ENCODE measurements at regions not wholly inside any gene's neighbourhood (a gene's known extent, or its start where the extent isn't known, plus 50 kb on each side); places are given as distances from the start of the nearest gene placed in this dataset.
"Not testable (repeated sequence)": the region's sequence is repeated elsewhere in the genome, so short reads cannot be mapped to it uniquely, and the experiment has no call there.

GRCh38 chr14:42994051-42994736, 1387.5 kb downstream of the LRFN5 start:
- H4K20me1 ChIP-seq (ENCODE audit: control insufficient read depth, extremely low read depth, insufficient read depth, low read length): no peaks in the 10 kb centered on the region
- no peak overlapping the region for H3K4me2 ChIP-seq (ENCODE audit: extremely low read depth, insufficient read depth, low read length)
- no peak overlapping the region for H3K9ac ChIP-seq (ENCODE audit: insufficient read depth, low read length)
- no peaks in the 10 kb centered on the region for H3K27me3 ChIP-seq (ENCODE audit: control insufficient read depth, insufficient read depth, low read length)
- TF ChIP-seq CTCF (conservative IDR thresholded peaks at IDR 0.05 in 1 of 2, IDR thresholded peaks at IDR 0.05 in 1 of 2; ENCODE audit: low read depth in 1 of 2, low read length in 2 of 2): no peak
- TF ChIP-seq EZH2 (IDR thresholded peaks at IDR 0.05; ENCODE audit: low read length, missing control alignments): no peak
- H3K9me3 ChIP-seq (ENCODE audit: control insufficient read depth, insufficient read depth, low read depth, low read length): no peaks in the 10 kb centered on the region
- H3K4me1 ChIP-seq (ENCODE audit: control insufficient read depth, extremely low read depth, insufficient read depth, low read length): no peaks in the 10 kb centered on the region
- H2AFZ ChIP-seq (ENCODE audit: low read length): no peak overlapping the region
- H3K4me3 ChIP-seq (replicated peaks in 1 of 4; ENCODE audit: control extremely low read depth in 1 of 4, insufficient read depth in 1 of 4, low read depth in 3 of 4, low read length in 4 of 4): no peak overlapping the region
- no peaks in the 10 kb centered on the region for H3K79me2 ChIP-seq (ENCODE audit: control insufficient read depth, insufficient read depth, low read length)
- no peaks in the 10 kb centered on the region for H3K36me3 ChIP-seq (ENCODE audit: control insufficient read depth, insufficient read depth, low read length)
- H3K27ac ChIP-seq (ENCODE audit: insufficient read depth, low read length): no peak overlapping the region
- DNase-seq (ENCODE audit: low read depth in 2 of 2): peak; percentile 83 to 85

GRCh38 chr14:42992930-42993329, 1386.3 kb downstream of the LRFN5 start:
- Histone ChIP-seq H3K4me3 (replicated peaks in 1 of 4; ENCODE audit: control extremely low read depth in 1 of 4, insufficient read depth in 1 of 4, low read depth in 3 of 4, low read length in 4 of 4) (no peak overlapping the region), H3K4me2 (ENCODE audit: extremely low read depth, insufficient read depth, low read length) (no peak overlapping the region), H4K20me1 (ENCODE audit: control insufficient read depth, extremely low read depth, insufficient read depth, low read length) (no peaks in the 10 kb centered on the region), H3K9ac (ENCODE audit: insufficient read depth, low read length) (no peak overlapping the region), H3K4me1 (ENCODE audit: control insufficient read depth, extremely low read depth, insufficient read depth, low read length) (no peaks in the 10 kb centered on the region), H3K36me3 (ENCODE audit: control insufficient read depth, insufficient read depth, low read length) (no peaks in the 10 kb centered on the region), H3K27me3 (ENCODE audit: control insufficient read depth, insufficient read depth, low read length) (no peaks in the 10 kb centered on the region), H3K27ac (ENCODE audit: insufficient read depth, low read length) (no peak overlapping the region), H2AFZ (ENCODE audit: low read length) (no peak overlapping the region), H3K79me2 (ENCODE audit: control insufficient read depth, insufficient read depth, low read length) (no peaks in the 10 kb centered on the region), H3K9me3 (ENCODE audit: control insufficient read depth, insufficient read depth, low read depth, low read length) (no peaks in the 10 kb centered on the region)
- no peak for DNase-seq (ENCODE audit: low read depth in 2 of 2)
- TF ChIP-seq CTCF (conservative IDR thresholded peaks at IDR 0.05 in 1 of 2, IDR thresholded peaks at IDR 0.05 in 1 of 2; ENCODE audit: low read depth in 1 of 2, low read length in 2 of 2) (no peak), EZH2 (IDR thresholded peaks at IDR 0.05; ENCODE audit: low read length, missing control alignments) (no peak)

- Histone ChIP-seq H3K4me3 (replicated peaks in 1 of 4; ENCODE audit: control extremely low read depth in 1 of 4, insufficient read depth in 1 of 4, low read depth in 3 of 4, low read length in 4 of 4) (no peak overlapping the region), H3K4me2 (ENCODE audit: extremely low read depth, insufficient read depth, low read length) (no peak overlapping the region), H3K9ac (ENCODE audit: insufficient read depth, low read length) (no peak overlapping the region), H3K27ac (ENCODE audit: insufficient read depth, low read length) (no peak overlapping the region), H3K9me3 (ENCODE audit: control insufficient read depth, insufficient read depth, low read depth, low read length) (no peaks in the 10 kb centered on the region), H4K20me1 (ENCODE audit: control insufficient read depth, extremely low read depth, insufficient read depth, low read length) (no peaks in the 10 kb centered on the region), H2AFZ (ENCODE audit: low read length) (no peak overlapping the region), H3K4me1 (ENCODE audit: control insufficient read depth, extremely low read depth, insufficient read depth, low read length) (no peaks in the 10 kb centered on the region), H3K27me3 (ENCODE audit: control insufficient read depth, insufficient read depth, low read length) (no peaks in the 10 kb centered on the region), H3K36me3 (ENCODE audit: control insufficient read depth, insufficient read depth, low read length) (no peaks in the 10 kb centered on the region), H3K79me2 (ENCODE audit: control insufficient read depth, insufficient read depth, low read length) (no peaks in the 10 kb centered on the region)
- TF ChIP-seq CTCF (conservative IDR thresholded peaks at IDR 0.05 in 1 of 2, IDR thresholded peaks at IDR 0.05 in 1 of 2; ENCODE audit: low read depth in 1 of 2, low read length in 2 of 2): no peak
- TF ChIP-seq EZH2 (IDR thresholded peaks at IDR 0.05; ENCODE audit: low read length, missing control alignments): no peak
- no peak for DNase-seq (ENCODE audit: low read depth in 2 of 2)
Observed at GRCh38 chr14:42980419-42980818, 1373.7 kb downstream of the LRFN5 start.

- not testable (repeated sequence) for H3K27ac ChIP-seq (ENCODE audit: insufficient read depth, low read length); H3K4me3 ChIP-seq (replicated peaks in 1 of 4; ENCODE audit: control extremely low read depth in 1 of 4, insufficient read depth in 1 of 4, low read depth in 3 of 4, low read length in 4 of 4); H3K4me2 ChIP-seq (ENCODE audit: extremely low read depth, insufficient read depth, low read length); H3K9ac ChIP-seq (ENCODE audit: insufficient read depth, low read length); H3K4me1 ChIP-seq (ENCODE audit: control insufficient read depth, extremely low read depth, insufficient read depth, low read length); H4K20me1 ChIP-seq (ENCODE audit: control insufficient read depth, extremely low read depth, insufficient read depth, low read length); H2AFZ ChIP-seq (ENCODE audit: low read length); H3K9me3 ChIP-seq (ENCODE audit: control insufficient read depth, insufficient read depth, low read depth, low read length); H3K27me3 ChIP-seq (ENCODE audit: control insufficient read depth, insufficient read depth, low read length); H3K79me2 ChIP-seq (ENCODE audit: control insufficient read depth, insufficient read depth, low read length); DNase-seq (ENCODE audit: low read depth in 2 of 2); H3K36me3 ChIP-seq (ENCODE audit: control insufficient read depth, insufficient read depth, low read length)
Observed at GRCh38 chr14:42973171-42973570, 1366.5 kb downstream of the LRFN5 start.
